CD4-positive, alpha-beta T cell (primary cell): ENCODE measurements at regions not wholly inside any gene's neighbourhood (a gene's known extent, or its start where the extent isn't known, plus 50 kb on each side); places are given as distances from the start of the nearest gene placed in this dataset.

Source experiments
- ATAC-seq: fragments of 200-7000 bp; cut with Tn5 transposase; one replicate; pipeline ENCODE4 v1.10.0; 2022; ENCODE audit warnings: mild to moderate bottlenecking; ENCODE audit not compliant: poor library complexity
- CTCF ChIA-PET: fragments of 350-600 bp; sonication (Branson Sonifier 250); formaldehyde crosslinking; loops from one replicate; lab custom pipeline; 2021; ENCODE audit warnings: antibody characterized with exemption, inconsistent platforms; lab: Charles Lee
- POLR2A ChIA-PET: fragments of 350-600 bp; sonication (Branson Sonifier 250); formaldehyde crosslinking; loops from one replicate; lab custom pipeline; 2021; ENCODE audit warnings: antibody characterized with exemption, inconsistent platforms; lab: Charles Lee
- DNase-seq, 14 experiments: peaks; one replicate each; pipeline ENCODE4 v3.0.0-alpha.2; 2013 to 2020; ENCODE audit warnings: mixed read lengths in 2 of 14
- H3K27ac ChIP-seq, 2 donors: one replicate each; pipeline versions ENCODE4 v1.5.1 to v1.7.0; 2013; ENCODE audit warnings: low read length in 2 of 2, low read depth in 1 of 2, mild to moderate bottlenecking in 1 of 2
- H3K27me3 ChIP-seq, 2 experiments: 1 replicate in 1 of 2; 2 replicates in 1 of 2; pipeline versions ENCODE4 v1.6.1 to v1.7.0; 2013; ENCODE audit warnings: low read length in 2 of 2, control low read depth in 1 of 2, mild to moderate bottlenecking in 1 of 2, moderate library complexity in 1 of 2; ENCODE audit not compliant: insufficient read depth in 2 of 2, control insufficient read depth in 1 of 2
- H3K36me3 ChIP-seq: one replicate; pipeline ENCODE4 v1.6.1; 2013; ENCODE audit warnings: low read length, control low read depth; ENCODE audit not compliant: insufficient read depth
- H3K4me1 ChIP-seq: one replicate; pipeline ENCODE4 v1.6.1; 2013; ENCODE audit warnings: low read length, control low read depth; ENCODE audit not compliant: insufficient read depth
- H3K4me3 ChIP-seq: one replicate; pipeline ENCODE4 v1.5.1; 2013; ENCODE audit warnings: mild to moderate bottlenecking, low read length, moderate library complexity
- H3K9me3 ChIP-seq, 2 experiments: 1 replicate in 1 of 2; 2 replicates in 1 of 2; pipeline versions ENCODE4 v1.6.1 to v1.7.0; 2013; ENCODE audit warnings: low read length in 2 of 2, mild to moderate bottlenecking in 2 of 2, control low read depth in 1 of 2, moderate library complexity in 1 of 2; ENCODE audit not compliant: control insufficient read depth in 1 of 2, insufficient read depth in 1 of 2
- H3K27ac Mint-ChIP-seq: one replicate; pipeline ENCODE4 v1.8.0; 2020; ENCODE audit warnings: mixed read lengths
- H3K27me3 Mint-ChIP-seq: one replicate; pipeline ENCODE4 v1.8.0; 2021; ENCODE audit warnings: mixed read lengths
- H3K36me3 Mint-ChIP-seq: one replicate; pipeline ENCODE4 v1.8.0; 2021; ENCODE audit warnings: low read depth, mixed read lengths
- H3K4me1 Mint-ChIP-seq: one replicate; pipeline ENCODE4 v1.8.0; 2021; ENCODE audit warnings: low read depth, mixed read lengths
- H3K4me3 Mint-ChIP-seq: one replicate; pipeline ENCODE4 v1.8.0; 2020; ENCODE audit warnings: mild to moderate bottlenecking, mixed read lengths
- H3K9me3 Mint-ChIP-seq: one replicate; pipeline ENCODE4 v1.8.0; 2020; ENCODE audit warnings: mixed read lengths
- intact Hi-C, 2 experiments: fragments of 100-400 bp; cut with DNase I in 1 of 2; cut with micrococcal nuclease in 1 of 2; formaldehyde crosslinking; loops; one replicate each; pipeline versions ENCODE4 v1.15.1 to v1.9.0; 2023 to 2025; cut with DNase I, micrococcal nuclease
- TF ChIP-seq, protein P1 (sequence below): fragments of 200-600 bp; IDR thresholded peaks from one replicate; pipeline ENCODE4 v1.8.0; 2022; ENCODE audit warnings: antibody characterized with exemption, mild to moderate bottlenecking

- POLR2A ChIA-PET = interaction anchor here (0.7 kb wide), 1 partner anchor 8 kb away, joined by 3 read pairs; no protein-coding TSS in a partner anchor
- intact Hi-C loops = no loop called here
- no peaks in the 10 kb centered on the region for H3K36me3 Mint-ChIP-seq
- TF ChIP-seq, protein P1, sequence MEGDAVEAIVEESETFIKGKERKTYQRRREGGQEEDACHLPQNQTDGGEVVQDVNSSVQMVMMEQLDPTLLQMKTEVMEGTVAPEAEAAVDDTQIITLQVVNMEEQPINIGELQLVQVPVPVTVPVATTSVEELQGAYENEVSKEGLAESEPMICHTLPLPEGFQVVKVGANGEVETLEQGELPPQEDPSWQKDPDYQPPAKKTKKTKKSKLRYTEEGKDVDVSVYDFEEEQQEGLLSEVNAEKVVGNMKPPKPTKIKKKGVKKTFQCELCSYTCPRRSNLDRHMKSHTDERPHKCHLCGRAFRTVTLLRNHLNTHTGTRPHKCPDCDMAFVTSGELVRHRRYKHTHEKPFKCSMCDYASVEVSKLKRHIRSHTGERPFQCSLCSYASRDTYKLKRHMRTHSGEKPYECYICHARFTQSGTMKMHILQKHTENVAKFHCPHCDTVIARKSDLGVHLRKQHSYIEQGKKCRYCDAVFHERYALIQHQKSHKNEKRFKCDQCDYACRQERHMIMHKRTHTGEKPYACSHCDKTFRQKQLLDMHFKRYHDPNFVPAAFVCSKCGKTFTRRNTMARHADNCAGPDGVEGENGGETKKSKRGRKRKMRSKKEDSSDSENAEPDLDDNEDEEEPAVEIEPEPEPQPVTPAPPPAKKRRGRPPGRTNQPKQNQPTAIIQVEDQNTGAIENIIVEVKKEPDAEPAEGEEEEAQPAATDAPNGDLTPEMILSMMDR = no peak
- H3K4me3 Mint-ChIP-seq = no peak overlapping the region
- Histone ChIP-seq H3K9me3 (peaks cover 0 to 13% of the 10 kb centered on the region in 2 experiments), H3K27ac (no peak overlapping the region), H3K4me1 (no peaks in the 10 kb centered on the region), H3K36me3 (no peaks in the 10 kb centered on the region), H3K27me3 (no peaks in the 10 kb centered on the region), H3K4me3 (no peak overlapping the region)
- H3K9me3 Mint-ChIP-seq = peaks cover 18% of the 10 kb centered on the region
- CTCF ChIA-PET = no interaction called here
- no peak for DNase-seq
- no peaks in the 10 kb centered on the region for H3K27me3 Mint-ChIP-seq
- no peak for ATAC-seq
- no peaks in the 10 kb centered on the region for H3K4me1 Mint-ChIP-seq
- H3K27ac Mint-ChIP-seq = no peak overlapping the region
Observed at GRCh38 chr12:17278946-17279345, 673.0 kb upstream of the LMO3 start.

DNA sequence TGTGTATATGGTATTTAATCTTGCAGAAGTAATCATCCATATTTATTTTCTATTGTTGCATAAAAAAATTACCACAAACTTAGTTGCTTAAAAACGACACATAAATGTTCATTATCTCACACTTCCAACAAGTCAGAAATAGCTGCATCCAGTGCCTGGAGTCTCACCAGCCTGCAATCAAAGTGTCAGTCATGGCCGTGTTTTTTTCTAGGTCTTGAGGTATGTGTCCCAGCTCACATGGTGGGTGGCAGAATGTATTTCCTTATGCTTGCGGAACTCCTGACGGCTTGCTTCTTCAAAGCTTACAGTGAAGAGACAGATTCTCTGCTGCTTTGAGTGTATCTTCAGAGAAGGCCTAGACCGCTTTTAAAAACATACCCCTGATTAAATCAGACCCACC is 670.2 kb upstream of the LMO3 start:
- intact Hi-C loops = no loop called here

GRCh38 chr12:17266856-17267255 is 660.9 kb upstream of the LMO3 start:
- peaks cover 7% of the 10 kb centered on the region for H3K9me3 Mint-ChIP-seq
- H3K36me3 Mint-ChIP-seq = no peaks in the 10 kb centered on the region
- ChIA-PET CTCF (no interaction called here), POLR2A (no interaction called here)
- Histone ChIP-seq H3K27ac (no peak overlapping the region), H3K9me3 (peaks cover 0 to 12% of the 10 kb centered on the region in 2 experiments), H3K4me3 (no peak overlapping the region), H3K36me3 (no peaks in the 10 kb centered on the region), H3K4me1 (no peaks in the 10 kb centered on the region), H3K27me3 (no peaks in the 10 kb centered on the region)
- H3K27me3 Mint-ChIP-seq = no peaks in the 10 kb centered on the region
- intact Hi-C loops = no loop called here
- no peak for ATAC-seq
- DNase-seq = no peak
- H3K27ac Mint-ChIP-seq = no peak overlapping the region
- no peak overlapping the region for H3K4me3 Mint-ChIP-seq
- TF ChIP-seq, protein P1 = no peak
- H3K4me1 Mint-ChIP-seq = no peaks in the 10 kb centered on the region

More for the DNA sequence above, 670.2 kb upstream of the LMO3 start:
- no peaks in the 10 kb centered on the region for H3K4me1 Mint-ChIP-seq
- no peak for DNase-seq
- TF ChIP-seq, protein P1 = no peak
- no peaks in the 10 kb centered on the region for H3K4me1 ChIP-seq
- no peak for ATAC-seq
- no peak overlapping the region for H3K27ac Mint-ChIP-seq
- POLR2A ChIA-PET = no interaction called here
- no peaks in the 10 kb centered on the region for H3K27me3 ChIP-seq
- no peak overlapping the region for H3K4me3 Mint-ChIP-seq
- H3K4me3 ChIP-seq = no peak overlapping the region
- no peaks in the 10 kb centered on the region for H3K27me3 Mint-ChIP-seq
- peaks cover 0 to 11% of the 10 kb centered on the region in 2 experiments for H3K9me3 ChIP-seq
- H3K36me3 ChIP-seq = no peaks in the 10 kb centered on the region
- H3K27ac ChIP-seq = no peak overlapping the region
- H3K9me3 Mint-ChIP-seq = peaks cover 14% of the 10 kb centered on the region
- CTCF ChIA-PET = no interaction called here
- H3K36me3 Mint-ChIP-seq = no peaks in the 10 kb centered on the region
